Fibroblast of the aortic adventitia (primary cell): ENCODE measurements at regions not wholly inside any gene's neighbourhood (a gene's known extent, or its start where the extent isn't known, plus 50 kb on each side); places are given as distances from the start of the nearest gene placed in this dataset.
A peak's percentile ranks its signal among the peaks of the same experiment; 100 is the strongest.

Experiments
- DNase-seq: peaks from one replicate; pipeline ENCODE4 v3.0.0-alpha.2; 2010; ENCODE audit warnings: low read depth
- H3K4me3 ChIP-seq: 2 replicates; pipeline ENCODE4 v1.5.1; 2011; ENCODE audit warnings: low read depth, mild to moderate bottlenecking, control low read depth, low read length, moderate library complexity
- TF ChIP-seq, protein P1 (sequence below): IDR thresholded peaks from 2 replicates; pipeline ENCODE4 v1.5.1; 2011; ENCODE audit warnings: mild to moderate bottlenecking, low read length, control low read depth, inconsistent platforms; ENCODE audit not compliant: insufficient read depth

- TF ChIP-seq, protein P1, sequence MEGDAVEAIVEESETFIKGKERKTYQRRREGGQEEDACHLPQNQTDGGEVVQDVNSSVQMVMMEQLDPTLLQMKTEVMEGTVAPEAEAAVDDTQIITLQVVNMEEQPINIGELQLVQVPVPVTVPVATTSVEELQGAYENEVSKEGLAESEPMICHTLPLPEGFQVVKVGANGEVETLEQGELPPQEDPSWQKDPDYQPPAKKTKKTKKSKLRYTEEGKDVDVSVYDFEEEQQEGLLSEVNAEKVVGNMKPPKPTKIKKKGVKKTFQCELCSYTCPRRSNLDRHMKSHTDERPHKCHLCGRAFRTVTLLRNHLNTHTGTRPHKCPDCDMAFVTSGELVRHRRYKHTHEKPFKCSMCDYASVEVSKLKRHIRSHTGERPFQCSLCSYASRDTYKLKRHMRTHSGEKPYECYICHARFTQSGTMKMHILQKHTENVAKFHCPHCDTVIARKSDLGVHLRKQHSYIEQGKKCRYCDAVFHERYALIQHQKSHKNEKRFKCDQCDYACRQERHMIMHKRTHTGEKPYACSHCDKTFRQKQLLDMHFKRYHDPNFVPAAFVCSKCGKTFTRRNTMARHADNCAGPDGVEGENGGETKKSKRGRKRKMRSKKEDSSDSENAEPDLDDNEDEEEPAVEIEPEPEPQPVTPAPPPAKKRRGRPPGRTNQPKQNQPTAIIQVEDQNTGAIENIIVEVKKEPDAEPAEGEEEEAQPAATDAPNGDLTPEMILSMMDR: no peak
- no peak for DNase-seq
- H3K4me3 ChIP-seq: no peak overlapping the region
These were observed 710.4 kb downstream of the TNS3 start for GRCh38 chr7:46871516-46871915.

DNA sequence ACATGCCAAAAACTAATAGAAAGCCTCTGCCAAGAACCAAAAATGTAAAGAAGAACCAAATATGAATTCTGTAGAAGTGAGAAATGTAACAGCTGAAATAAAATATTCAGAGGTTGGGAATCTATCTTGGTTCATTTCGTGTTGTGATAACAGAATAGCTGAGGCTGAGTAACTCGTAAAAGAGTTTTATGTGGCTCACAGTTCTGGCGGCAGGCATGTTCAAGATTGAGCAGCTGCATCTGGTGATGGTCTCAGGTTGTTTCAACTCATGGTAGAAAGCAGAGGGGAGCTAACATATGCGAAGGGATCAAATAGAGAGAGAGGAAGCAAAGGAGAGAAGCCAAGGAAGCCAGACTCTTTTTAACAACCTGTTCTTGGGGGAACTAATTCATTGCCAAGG, 717.2 kb downstream of the TNS3 start:
- TF ChIP-seq, protein P1: no peak
- no peak overlapping the region for H3K4me3 ChIP-seq
- no peak for DNase-seq

- peak; percentile 41 for DNase-seq
- TF ChIP-seq, protein P1: no peak
- H3K4me3 ChIP-seq: no peak overlapping the region
These were observed 721.9 kb downstream of the TNS3 start for GRCh38 chr7:46859963-46860475.

- H3K4me3 ChIP-seq: no peak overlapping the region
- TF ChIP-seq, protein P1: no peak
These were observed 726.1 kb downstream of the TNS3 start for GRCh38 chr7:46855851-46856250.

GRCh38 chr7:46854958-46855473, 726.9 kb downstream of the TNS3 start:
- no peak overlapping the region for H3K4me3 ChIP-seq
- TF ChIP-seq, protein P1: no peak
- DNase-seq: peak; percentile 52

More at GRCh38 chr7:46855851-46856250, 726.1 kb downstream of the TNS3 start:
- DNase-seq: no peak

DNA sequence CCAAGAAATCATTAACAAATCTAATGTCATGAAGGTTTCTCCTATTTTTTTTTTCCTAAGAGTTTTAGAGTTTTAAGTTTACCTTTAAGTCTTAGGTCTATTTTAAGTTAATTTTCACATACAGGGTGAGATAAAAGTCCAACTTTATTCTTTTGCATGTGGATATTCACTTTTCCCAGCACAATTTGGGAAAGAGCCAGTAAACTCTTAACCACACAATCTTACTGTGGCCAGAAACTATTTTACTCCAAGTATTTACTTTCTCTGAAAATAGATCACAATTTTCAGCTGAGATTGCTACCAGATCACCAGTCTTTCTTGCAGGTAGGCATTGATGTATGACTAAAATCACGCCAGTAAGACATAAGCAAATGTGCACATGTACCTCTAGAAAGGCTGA, 728.5 kb downstream of the TNS3 start:
- peak; percentile 60 for DNase-seq
- H3K4me3 ChIP-seq: no peak overlapping the region
- TF ChIP-seq, protein P1: no peak

DNA sequence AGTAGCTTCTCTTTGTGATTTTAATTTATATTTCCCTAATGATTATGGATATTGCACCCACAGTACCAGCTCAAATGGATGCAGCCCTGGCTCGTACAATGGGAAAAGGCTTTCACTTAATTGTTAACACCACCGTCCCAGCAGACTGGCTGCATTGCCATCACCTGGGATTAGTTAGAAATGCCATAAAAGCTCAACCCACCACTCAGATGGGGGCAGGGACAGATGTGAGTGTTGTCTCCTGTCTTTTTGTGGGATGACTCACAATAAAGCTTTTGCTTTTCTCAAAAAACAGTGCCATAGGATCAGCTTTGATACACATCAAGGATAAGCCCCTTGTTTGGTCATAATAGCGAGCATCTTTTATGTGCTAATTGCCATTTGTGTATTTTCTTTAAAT, 729.1 kb downstream of the TNS3 start:
- TF ChIP-seq, protein P1: no peak
- DNase-seq: no peak
- no peak overlapping the region for H3K4me3 ChIP-seq
